GM12874 (cell line): ENCODE measurements at regions not wholly inside any gene's neighbourhood (a gene's known extent, or its start where the extent isn't known, plus 50 kb on each side); places are given as distances from the start of the nearest gene placed in this dataset.

ENCODE experiments used
- CTCF ChIP-seq: IDR thresholded peaks from 2 replicates; pipeline ENCODE4 v1.5.1; 2011; ENCODE audit warnings: low read depth, mild to moderate bottlenecking, control low read depth, low read length, moderate library complexity; ENCODE audit not compliant: insufficient read depth

- TF ChIP-seq CTCF, result no peak
Observed at GRCh38 chr2:22520369-22521288, 864.4 kb upstream of the KLHL29 start.

GRCh38 chr2:22521620-22522019 lies 863.4 kb upstream of the KLHL29 start:
- no peak for TF ChIP-seq CTCF

GRCh38 chr2:22525681-22526080 lies 859.3 kb upstream of the KLHL29 start:
- no peak for TF ChIP-seq CTCF

GRCh38 chr2:22530131-22530530 lies 854.8 kb upstream of the KLHL29 start:
- no peak for TF ChIP-seq CTCF

GRCh38 chr2:22536133-22536532 lies 848.8 kb upstream of the KLHL29 start:
- no peak for TF ChIP-seq CTCF

GRCh38 chr2:22554453-22554852 lies 830.5 kb upstream of the KLHL29 start:
- no peak for TF ChIP-seq CTCF

GRCh38 chr2:22557406-22557805 lies 827.6 kb upstream of the KLHL29 start:
- no peak for TF ChIP-seq CTCF
